ENCODE measurements at regions not wholly inside any gene's neighbourhood (a gene's known extent, or its start where the extent isn't known, plus 50 kb on each side); places are given as distances from the start of the nearest gene placed in this dataset.

GRCh38 chr15:93294896-93295295 lies 205.9 kb upstream of the RGMA start:
- Histone ChIP-seq H3K36me3 (ENCODE audit: control insufficient read depth in 2 of 4, insufficient read depth in 4 of 4, low read length in 3 of 4) (no peaks in the 10 kb centered on the region), H3K9me3 (ENCODE audit: insufficient read depth in 2 of 2, low read depth in 1 of 2, low read length in 1 of 2) (no peaks in the 10 kb centered on the region), H4K91ac (replicated peaks; ENCODE audit: insufficient read length, low read length) (no peak overlapping the region), H2BK15ac (ENCODE audit: low read length) (no peak overlapping the region), H3K79me2 (ENCODE audit: control insufficient read depth in 1 of 2, insufficient read depth in 2 of 2, low read length in 2 of 2) (no peaks in the 10 kb centered on the region), H3K23ac (ENCODE audit: insufficient read length) (no peak overlapping the region), H3K4me2 (ENCODE audit: insufficient read depth in 1 of 2, low read depth in 2 of 2, low read length in 2 of 2) (no peak overlapping the region), H2BK5ac (ENCODE audit: low read depth, low read length) (no peak overlapping the region), H3K9ac (replicated peaks in 1 of 4; ENCODE audit: extremely low read depth in 1 of 4, low read depth in 3 of 4, low read length in 3 of 4) (no peak overlapping the region), H3K14ac (ENCODE audit: insufficient read length) (no peak overlapping the region), H3K4me3 (ENCODE audit: extremely low read depth in 1 of 4, insufficient read depth in 2 of 4, low read depth in 3 of 4, low read length in 4 of 4) (no peak overlapping the region), H3K27ac (ENCODE audit: low read depth, low read length) (no peak overlapping the region), H3K56ac (replicated peaks; ENCODE audit: insufficient read length, low read depth, low read length) (no peak overlapping the region), H4K5ac (ENCODE audit: insufficient read length, low read depth, low read length) (no peak overlapping the region), H2AFZ (ENCODE audit: low read length) (no peak overlapping the region), H3K4ac (replicated peaks; ENCODE audit: insufficient read length, low read depth, low read length) (no peak overlapping the region), H3K27me3 (replicated peaks in 1 of 4; ENCODE audit: control insufficient read depth in 3 of 4, extremely low read depth in 1 of 4, insufficient read depth in 3 of 4, low read length in 3 of 4) (no peaks in the 10 kb centered on the region), H3K18ac (ENCODE audit: extremely low read depth, low read length) (no peak overlapping the region), H2BK20ac (ENCODE audit: low read length) (no peak overlapping the region), H2BK120ac (replicated peaks; ENCODE audit: low read depth, low read length) (no peak overlapping the region), H4K8ac (ENCODE audit: extremely low read depth, insufficient read depth, low read length) (no peak overlapping the region), H2BK12ac (ENCODE audit: low read depth, low read length) (no peak overlapping the region), H4K20me1 (replicated peaks in 1 of 2; ENCODE audit: control insufficient read depth in 1 of 2, insufficient read depth in 2 of 2, low read length in 2 of 2) (no peaks in the 10 kb centered on the region), H2AK5ac (ENCODE audit: low read depth, low read length) (no peak overlapping the region), H3K23me2 (ENCODE audit: low read depth, low read length) (no peaks in the 10 kb centered on the region), H3K79me1 (ENCODE audit: low read depth, low read length) (no peaks in the 10 kb centered on the region), H3K4me1 (replicated peaks in 1 of 4; ENCODE audit: control insufficient read depth in 3 of 4, insufficient read depth in 4 of 4, low read length in 3 of 4) (peaks cover 0 to 2% (median under 1%) of the 10 kb centered on the region in 4 experiments; a peak in 1 of 7 replicates)
- 81% methylated on average over 1 of the region's 1 CpG; no CpG with 5 or more reads in 1 of the 2 experiments for WGBS, 2 experiments (ENCODE audit: extremely low coverage in 1 of 2, insufficient coverage in 1 of 2, insufficient read length in 1 of 2, insufficient replicate concordance in 2 of 2, low coverage in 1 of 2, low lambda C conversion rate in 2 of 2, missing lambda C conversion rate in 1 of 2)
- FAIRE-seq (no peak), DNase-seq (ENCODE audit: low read depth in 1 of 2, low spot score in 2 of 2) (no peak)
- ChIA-PET CTCF (ENCODE audit: partially characterized antibody) (interaction anchor here (1.3 kb wide), 1 partner anchor 60 kb away, joined by 3 read pairs; no protein-coding TSS in a partner anchor), POLR2A (ENCODE audit: partially characterized antibody) (interaction anchor here (0.8 kb wide), 1 partner anchor 14 kb away, joined by 3 read pairs; no protein-coding TSS in a partner anchor)
- TF ChIP-seq PHF8 (conservative IDR thresholded peaks at IDR 0.05; ENCODE audit: low read depth, low read length): no peak
- TF ChIP-seq RFX5 (IDR thresholded peaks at IDR 0.05; ENCODE audit: borderline replicate concordance, low read depth, low read length): no peak
- no peak for TF ChIP-seq EP300 (IDR thresholded peaks at IDR 0.05; ENCODE audit: borderline replicate concordance in 1 of 2, low read depth in 2 of 2, low read length in 2 of 2)
- TF ChIP-seq POLR2AphosphoS5 (IDR thresholded peaks at IDR 0.05; ENCODE audit: low read depth, low read length): no peak
- TF ChIP-seq ASH2L (IDR thresholded peaks at IDR 0.05; ENCODE audit: low read length): no peak
- no peak for TF ChIP-seq GABPA (IDR thresholded peaks at IDR 0.05; ENCODE audit: borderline replicate concordance, insufficient read depth, low read length)
- TF ChIP-seq TEAD4 (IDR thresholded peaks at IDR 0.05; ENCODE audit: low read depth, low read length): no peak
- no peak for TF ChIP-seq MAX (IDR thresholded peaks at IDR 0.05)
- no peak for TF ChIP-seq CHD2 (IDR thresholded peaks at IDR 0.05; ENCODE audit: low read length)
- no peak for TF ChIP-seq CEBPB (IDR thresholded peaks at IDR 0.05; ENCODE audit: low read depth, low read length)
- no peak for TF ChIP-seq BRCA1 (IDR thresholded peaks at IDR 0.05; ENCODE audit: low read depth, low read length)
- TF ChIP-seq SP2 (IDR thresholded peaks at IDR 0.05; ENCODE audit: low read length): no peak
- no peak for TF ChIP-seq SP4 (IDR thresholded peaks at IDR 0.05; ENCODE audit: low read length)

Data from H1 (cell line).